Vagina (tissue), 2 donors: ENCODE measurements at regions not wholly inside any gene's neighbourhood (a gene's known extent, or its start where the extent isn't known, plus 50 kb on each side); places are given as distances from the start of the nearest gene placed in this dataset.

Experiments used
- DNase-seq, 2 donors: peaks; one replicate each; pipeline ENCODE4 v3.0.0-alpha.2; 2017; ENCODE audit errors: extremely low spot score in 2 of 2
- H3K27ac ChIP-seq: fragments of 200-600 bp; sonication (generic); one replicate; pipeline ENCODE4 v1.5.1; 2019
- H3K27me3 ChIP-seq: fragments of 200-600 bp; sonication (generic); one replicate; pipeline ENCODE4 v1.5.1; 2019
- H3K36me3 ChIP-seq, 2 donors: fragments of 200-600 bp; sonication (generic); one replicate each; pipeline ENCODE4 v1.5.1; 2017 to 2019
- H3K4me1 ChIP-seq: fragments of 200-600 bp; sonication (generic); one replicate; pipeline ENCODE4 v1.5.1; 2019
- H3K4me3 ChIP-seq, 2 donors: fragments of 200-600 bp; sonication (generic); 1 replicate in 1 of 2; 2 replicates in 1 of 2; pipeline ENCODE4 v1.5.1; 2016 to 2019
- H3K9me3 ChIP-seq: fragments of 200-600 bp; sonication (generic); one replicate; pipeline ENCODE4 v1.5.1; 2019
- CTCF ChIP-seq, 3 experiments: fragments of 450-650 bp in 2 of 3; fragments of 200-600 bp in 1 of 3; sonication (generic) in 1 of 3; IDR thresholded peaks; one replicate each; pipeline ENCODE4 v1.5.1; 2017 to 2019; ENCODE audit warnings: antibody characterized with exemption in 3 of 3, mild to moderate bottlenecking in 2 of 3, moderate library complexity in 2 of 3
- POLR2A ChIP-seq, 2 donors: fragments of 450-650 bp; IDR thresholded peaks; one replicate each; pipeline ENCODE4 v1.6.1; 2017; ENCODE audit warnings: antibody characterized with exemption in 2 of 2, mild to moderate bottlenecking in 2 of 2, moderate library complexity in 2 of 2
- POLR2AphosphoS5 ChIP-seq, 2 donors: sonication (generic); formaldehyde crosslinking; IDR thresholded peaks; one replicate each; pipeline ENCODE4 v1.9.0; 2017; ENCODE audit warnings: antibody characterized with exemption in 2 of 2, mild to moderate bottlenecking in 2 of 2, low read depth in 1 of 2; ENCODE audit not compliant: insufficient read depth in 1 of 2
- intact Hi-C: fragments of 100-400 bp; cut with DNase I; formaldehyde crosslinking; loops from one replicate; pipeline ENCODE4 v1.15.1; 2023

GRCh38 chr7:85074-85882, 107.1 kb upstream of the FAM20C start:
- no peaks in the 10 kb centered on the region for H3K9me3 ChIP-seq
- intact Hi-C loops, result no loop called here
- H3K36me3 ChIP-seq, result no peaks in the 10 kb centered on the region
- no peak for DNase-seq
- no peaks in the 10 kb centered on the region for H3K27me3 ChIP-seq
- no peak overlapping the region for H3K27ac ChIP-seq
- no peak for TF ChIP-seq CTCF (IDR thresholded peaks at IDR 0.05)
- no peak for TF ChIP-seq POLR2AphosphoS5 (IDR thresholded peaks at IDR 0.05; ENCODE audit: insufficient read depth in 1 of 2, low read depth in 1 of 2)
- H3K4me3 ChIP-seq, result no peak overlapping the region
- peaks cover 46% of the 10 kb centered on the region for H3K4me1 ChIP-seq

GRCh38 chr7:85883-86515, 106.4 kb upstream of the FAM20C start:
- Histone ChIP-seq H3K9me3 (no peaks in the 10 kb centered on the region), H3K27ac (no peak overlapping the region), H3K4me3 (no peak overlapping the region), H3K4me1 (peaks cover 53% of the 10 kb centered on the region), H3K36me3 (no peaks in the 10 kb centered on the region), H3K27me3 (no peaks in the 10 kb centered on the region)
- no peak for TF ChIP-seq CTCF (IDR thresholded peaks at IDR 0.05)
- no peak for TF ChIP-seq POLR2A (IDR thresholded peaks at IDR 0.05)
- TF ChIP-seq POLR2AphosphoS5 (IDR thresholded peaks at IDR 0.05; ENCODE audit: insufficient read depth in 1 of 2, low read depth in 1 of 2), result no peak
- no peak for DNase-seq
- intact Hi-C loops, result no loop called here

- peaks cover 59% of the 10 kb centered on the region for H3K4me1 ChIP-seq
- intact Hi-C loops, result no loop called here
- H3K27ac ChIP-seq, result no peak overlapping the region
- H3K36me3 ChIP-seq, result no peaks in the 10 kb centered on the region
- no peak for TF ChIP-seq CTCF (IDR thresholded peaks at IDR 0.05)
- no peak for TF ChIP-seq POLR2A (IDR thresholded peaks at IDR 0.05)
- TF ChIP-seq POLR2AphosphoS5 (IDR thresholded peaks at IDR 0.05; ENCODE audit: insufficient read depth in 1 of 2, low read depth in 1 of 2), result no peak
- H3K27me3 ChIP-seq, result no peaks in the 10 kb centered on the region
- no peaks in the 10 kb centered on the region for H3K9me3 ChIP-seq
- H3K4me3 ChIP-seq, result no peak overlapping the region
- DNase-seq, result no peak
Measured at GRCh38 chr7:86629-87028, 105.7 kb upstream of the FAM20C start.

- Histone ChIP-seq H3K36me3 (no peaks in the 10 kb centered on the region), H3K4me3 (no peak overlapping the region), H3K27ac (no peak overlapping the region), H3K4me1 (peaks cover 57% of the 10 kb centered on the region), H3K27me3 (no peaks in the 10 kb centered on the region), H3K9me3 (no peaks in the 10 kb centered on the region)
- DNase-seq, result no peak
- no peak for TF ChIP-seq POLR2AphosphoS5 (IDR thresholded peaks at IDR 0.05; ENCODE audit: insufficient read depth in 1 of 2, low read depth in 1 of 2)
- TF ChIP-seq CTCF (IDR thresholded peaks at IDR 0.05), result no peak
- TF ChIP-seq POLR2A (IDR thresholded peaks at IDR 0.05), result no peak
- intact Hi-C loops, result no loop called here
Measured at GRCh38 chr7:87047-87446, 105.3 kb upstream of the FAM20C start.

- no peak for DNase-seq
- Histone ChIP-seq H3K4me3 (no peak overlapping the region), H3K36me3 (no peaks in the 10 kb centered on the region), H3K27ac (no peak overlapping the region), H3K9me3 (no peaks in the 10 kb centered on the region), H3K27me3 (no peaks in the 10 kb centered on the region), H3K4me1 (peaks cover 51% of the 10 kb centered on the region)
- intact Hi-C loops, result no loop called here
- TF ChIP-seq POLR2AphosphoS5 (IDR thresholded peaks at IDR 0.05; ENCODE audit: insufficient read depth in 1 of 2, low read depth in 1 of 2), result no peak
- TF ChIP-seq CTCF (IDR thresholded peaks at IDR 0.05), result no peak
- TF ChIP-seq POLR2A (IDR thresholded peaks at IDR 0.05), result no peak
Measured at GRCh38 chr7:87671-88070, 104.7 kb upstream of the FAM20C start.
